OCI-LY7 (cell line): ENCODE measurements at regions not wholly inside any gene's neighbourhood (a gene's known extent, or its start where the extent isn't known, plus 50 kb on each side); places are given as distances from the start of the nearest gene placed in this dataset.

Source experiments
- BruUV-seq: library from RNA; stranded (reverse); fragments of 400-500 nt; replicated peaks from 2 replicates; lab custom pipeline; 2021; lab: Mats Ljungman, UMichigan
- CTCF ChIA-PET: fragments of 300-600 bp; sonication (Branson Sonifier 250); formaldehyde crosslinking; loops from one replicate; lab custom pipeline; 2022; ENCODE audit warnings: antibody characterized with exemption; ENCODE audit not compliant: unreplicated experiment; lab: Charles Lee
- POLR2A ChIA-PET: fragments of 300-600 bp; sonication (Branson Sonifier 250); formaldehyde crosslinking; loops from one replicate; lab custom pipeline; 2022; ENCODE audit warnings: antibody characterized with exemption; lab: Charles Lee
- DNase-seq: peaks from one replicate; pipeline ENCODE4 v3.0.0-alpha.2; 2015; ENCODE audit warnings: low spot score
- H2AFZ ChIP-seq: fragments of 200-600 bp; sonication (generic), shearing (Covaris generic); 2 replicates; pipeline ENCODE4 v1.6.1; 2014; ENCODE audit warnings: mild to moderate bottlenecking, antibody characterized with exemption, low read length, moderate library complexity
- H3K27ac ChIP-seq: fragments of 200-600 bp; sonication (generic); 2 replicates; pipeline ENCODE4 v1.5.1; 2014; ENCODE audit warnings: mixed run types, low read depth, mild to moderate bottlenecking, moderate library complexity, low read length, inconsistent platforms; ENCODE audit not compliant: poor library complexity, severe bottlenecking
- H3K36me3 ChIP-seq: fragments of 200-600 bp; sonication (generic); 2 replicates; pipeline ENCODE4 v1.6.1; 2014; ENCODE audit warnings: mild to moderate bottlenecking, antibody characterized with exemption, low read length, moderate library complexity, mixed read lengths; ENCODE audit not compliant: insufficient read depth
- H3K4me1 ChIP-seq: fragments of 200-600 bp; sonication (generic); 2 replicates; pipeline ENCODE4 v1.5.1; 2014; ENCODE audit warnings: mild to moderate bottlenecking, low read length; ENCODE audit not compliant: insufficient read depth, poor library complexity, severe bottlenecking
- H3K4me2 ChIP-seq: fragments of 200-600 bp; sonication (generic); 2 replicates; pipeline ENCODE4 v1.6.1; 2014; ENCODE audit warnings: mild to moderate bottlenecking, low read length
- H3K4me3 ChIP-seq: fragments of 200-600 bp; sonication (generic); 2 replicates; pipeline ENCODE4 v1.5.1; 2014; ENCODE audit warnings: mild to moderate bottlenecking, low read depth, low read length; ENCODE audit not compliant: poor library complexity, severe bottlenecking
- H3K79me2 ChIP-seq: fragments of 200-600 bp; sonication (generic); 2 replicates; pipeline ENCODE4 v1.6.1; 2016; ENCODE audit warnings: low read depth, mild to moderate bottlenecking, low read length, moderate library complexity, mixed read lengths; ENCODE audit not compliant: insufficient read depth
- H3K9me2 ChIP-seq: fragments of 200-600 bp; sonication (generic); 2 replicates; pipeline ENCODE4 v1.6.1; 2016; ENCODE audit warnings: mild to moderate bottlenecking, low read length, mixed read lengths; ENCODE audit not compliant: insufficient read depth
- H3K9me3 ChIP-seq: fragments of 200-600 bp; sonication (generic); 2 replicates; pipeline ENCODE4 v1.6.1; 2014; ENCODE audit warnings: mild to moderate bottlenecking, mixed run types, low read length, mixed read lengths
- H4K20me1 ChIP-seq: fragments of 200-600 bp; sonication (generic); 2 replicates; pipeline ENCODE4 v1.6.1; 2014; ENCODE audit warnings: mild to moderate bottlenecking, antibody characterized with exemption, low read length, moderate library complexity, mixed read lengths; ENCODE audit not compliant: insufficient read depth
- EZH2phosphoT487 ChIP-seq: fragments of 200-600 bp; sonication (generic); IDR thresholded peaks from 2 replicates; pipeline ENCODE4 v1.6.1; 2018; ENCODE audit warnings: low read depth, borderline replicate concordance, mild to moderate bottlenecking, mixed run types, antibody characterized with exemption, low read length, moderate library complexity, mixed read lengths
- intact Hi-C: fragments of 100-400 bp; cut with micrococcal nuclease; formaldehyde crosslinking; loops from one replicate; pipeline ENCODE4 v1.10.0; 2022; ENCODE audit not compliant: unreplicated experiment
- TF ChIP-seq, protein P1 (sequence below): fragments of 200-600 bp; sonication (generic); conservative IDR thresholded peaks from 2 replicates; pipeline ENCODE4 v1.5.1; 2014; ENCODE audit warnings: mild to moderate bottlenecking, antibody characterized with exemption, low read length, moderate library complexity, mixed read lengths

- no peak for TF ChIP-seq EZH2phosphoT487
- TF ChIP-seq, protein P1, sequence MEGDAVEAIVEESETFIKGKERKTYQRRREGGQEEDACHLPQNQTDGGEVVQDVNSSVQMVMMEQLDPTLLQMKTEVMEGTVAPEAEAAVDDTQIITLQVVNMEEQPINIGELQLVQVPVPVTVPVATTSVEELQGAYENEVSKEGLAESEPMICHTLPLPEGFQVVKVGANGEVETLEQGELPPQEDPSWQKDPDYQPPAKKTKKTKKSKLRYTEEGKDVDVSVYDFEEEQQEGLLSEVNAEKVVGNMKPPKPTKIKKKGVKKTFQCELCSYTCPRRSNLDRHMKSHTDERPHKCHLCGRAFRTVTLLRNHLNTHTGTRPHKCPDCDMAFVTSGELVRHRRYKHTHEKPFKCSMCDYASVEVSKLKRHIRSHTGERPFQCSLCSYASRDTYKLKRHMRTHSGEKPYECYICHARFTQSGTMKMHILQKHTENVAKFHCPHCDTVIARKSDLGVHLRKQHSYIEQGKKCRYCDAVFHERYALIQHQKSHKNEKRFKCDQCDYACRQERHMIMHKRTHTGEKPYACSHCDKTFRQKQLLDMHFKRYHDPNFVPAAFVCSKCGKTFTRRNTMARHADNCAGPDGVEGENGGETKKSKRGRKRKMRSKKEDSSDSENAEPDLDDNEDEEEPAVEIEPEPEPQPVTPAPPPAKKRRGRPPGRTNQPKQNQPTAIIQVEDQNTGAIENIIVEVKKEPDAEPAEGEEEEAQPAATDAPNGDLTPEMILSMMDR, result no peak
- Histone ChIP-seq H3K4me3 (no peak overlapping the region), H3K36me3 (no peaks in the 10 kb centered on the region), H3K4me1 (no peaks in the 10 kb centered on the region), H3K9me2 (no peaks in the 10 kb centered on the region), H2AFZ (no peak overlapping the region), H3K9me3 (no peaks in the 10 kb centered on the region), H3K4me2 (no peak overlapping the region), H4K20me1 (no peaks in the 10 kb centered on the region), H3K27ac (no peak overlapping the region), H3K79me2 (no peaks in the 10 kb centered on the region)
- ChIA-PET CTCF (no interaction called here), POLR2A (interaction anchor here (0.6 kb wide), 1 partner anchor 1201 kb away, joined by 4 read pairs; no protein-coding TSS in a partner anchor)
- DNase-seq, result no peak
- BruUV-seq, result no TSS peak
- intact Hi-C loops, result no loop called here
Observed at GRCh38 chr4:161329852-161330251, 833.9 kb downstream of the FSTL5 start.

DNA sequence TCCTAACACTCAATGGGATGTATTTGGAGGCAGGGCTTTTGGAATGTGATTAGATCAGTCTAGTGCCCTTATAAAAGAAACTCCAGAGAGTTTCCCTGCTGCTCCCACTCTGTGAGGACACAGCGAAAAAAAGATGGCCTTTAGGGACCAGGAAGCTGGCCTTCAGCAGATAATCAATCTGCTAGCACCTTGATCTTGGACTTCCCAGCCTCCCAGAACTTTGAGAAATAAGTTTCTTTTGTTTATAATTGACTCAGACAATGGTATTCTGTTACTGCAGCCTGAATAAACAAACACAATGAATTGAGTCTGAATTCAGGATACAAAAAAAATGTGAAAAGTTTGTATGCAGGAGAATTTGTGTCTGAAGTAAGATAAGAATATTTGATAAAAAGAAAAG lies 842.1 kb downstream of the FSTL5 start:
- no peaks in the 10 kb centered on the region for H3K4me1 ChIP-seq
- CTCF ChIA-PET, result no interaction called here
- H3K79me2 ChIP-seq, result no peaks in the 10 kb centered on the region
- no peak overlapping the region for H3K4me3 ChIP-seq
- no peak overlapping the region for H2AFZ ChIP-seq
- BruUV-seq, result no TSS peak
- H3K9me2 ChIP-seq, result no peaks in the 10 kb centered on the region
- no peaks in the 10 kb centered on the region for H3K9me3 ChIP-seq
- DNase-seq, result no peak
- TF ChIP-seq, protein P1, result no peak
- TF ChIP-seq EZH2phosphoT487, result no peak
- no peaks in the 10 kb centered on the region for H4K20me1 ChIP-seq
- no peak overlapping the region for H3K4me2 ChIP-seq
- intact Hi-C loops, result no loop called here
- H3K36me3 ChIP-seq, result no peaks in the 10 kb centered on the region
- POLR2A ChIA-PET, result no interaction called here
- no peak overlapping the region for H3K27ac ChIP-seq

GRCh38 chr4:161320377-161320776 lies 843.4 kb downstream of the FSTL5 start:
- Histone ChIP-seq H4K20me1 (no peaks in the 10 kb centered on the region), H3K4me3 (no peak overlapping the region), H3K9me3 (no peaks in the 10 kb centered on the region), H3K36me3 (no peaks in the 10 kb centered on the region), H3K4me1 (no peaks in the 10 kb centered on the region), H3K9me2 (no peaks in the 10 kb centered on the region), H3K27ac (no peak overlapping the region), H2AFZ (no peak overlapping the region), H3K79me2 (no peaks in the 10 kb centered on the region), H3K4me2 (no peak overlapping the region)
- POLR2A ChIA-PET, result no interaction called here
- no peak for TF ChIP-seq EZH2phosphoT487
- TF ChIP-seq, protein P1, result peak; percentile 78
- BruUV-seq, result no TSS peak
- intact Hi-C loops, result no loop called here
- DNase-seq, result peak; percentile 37
- CTCF ChIA-PET, result no interaction called here
